RWPE1 (cell line): ENCODE measurements at regions not wholly inside any gene's neighbourhood (a gene's known extent, or its start where the extent isn't known, plus 50 kb on each side); places are given as distances from the start of the nearest gene placed in this dataset.

Experiments
- CTCF ChIA-PET: fragments of 350-600 bp; sonication (Branson Sonifier 250); formaldehyde crosslinking; extraction: SDS; loops from one replicate; lab custom pipeline; 2021; lab: Yijun Ruan, JAX
- POLR2A ChIA-PET: fragments of 400-600 bp; formaldehyde crosslinking; extraction: SDS; loops from one replicate; lab custom pipeline; 2020; ENCODE audit warnings: antibody characterized with exemption; ENCODE audit not compliant: low non-redundant PET; lab: Yijun Ruan, JAX
- DNase-seq: peaks from one replicate; pipeline ENCODE4 v3.0.0; 2012; ENCODE audit warnings: low spot score
- H3K27ac ChIP-seq: fragments of 450-650 bp; 2 replicates; pipeline ENCODE4 v1.5.1; 2017
- CTCF ChIP-seq: fragments of 450-650 bp; conservative IDR thresholded peaks from 2 replicates; pipeline ENCODE4 v1.5.1; 2017; ENCODE audit warnings: low read depth, mild to moderate bottlenecking

GRCh38 chr7:52455571-52455970 is 579.9 kb upstream of the POM121L12 start:
- ChIA-PET CTCF (no interaction called here), POLR2A (no interaction called here)
- no peak for DNase-seq
- H3K27ac ChIP-seq: no peak overlapping the region
- TF ChIP-seq CTCF: no peak

GRCh38 chr7:52450816-52451215 is 584.6 kb upstream of the POM121L12 start:
- no peak for DNase-seq
- CTCF ChIA-PET: no interaction called here
- H3K27ac ChIP-seq: no peak overlapping the region
- POLR2A ChIA-PET: no interaction called here
- no peak for TF ChIP-seq CTCF

- no peak for TF ChIP-seq CTCF
- ChIA-PET POLR2A (no interaction called here), CTCF (interaction anchor here (0.5 kb wide), 1 partner anchor 183 kb away, joined by 3 read pairs; no protein-coding TSS in a partner anchor)
- DNase-seq: no peak
- H3K27ac ChIP-seq: no peak overlapping the region
Observed at GRCh38 chr7:52447581-52448180, 587.8 kb upstream of the POM121L12 start.

- POLR2A ChIA-PET: no interaction called here
- no peak for DNase-seq
- no peak for TF ChIP-seq CTCF
- CTCF ChIA-PET: interaction anchor here (0.7 kb wide), 1 partner anchor 167 kb away, joined by 3 read pairs; no protein-coding TSS in a partner anchor
- H3K27ac ChIP-seq: no peak overlapping the region
Observed at GRCh38 chr7:52436278-52436677, 599.2 kb upstream of the POM121L12 start.

- H3K27ac ChIP-seq: no peak overlapping the region
- no peak for DNase-seq
- TF ChIP-seq CTCF: no peak
- CTCF ChIA-PET: interaction anchor here (0.7 kb wide), 1 partner anchor 59 kb away, joined by 3 read pairs; no protein-coding TSS in a partner anchor
- POLR2A ChIA-PET: no interaction called here
Observed at GRCh38 chr7:52431082-52431815, 604.2 kb upstream of the POM121L12 start.

GRCh38 chr7:52423251-52423650 is 612.2 kb upstream of the POM121L12 start:
- TF ChIP-seq CTCF: no peak
- H3K27ac ChIP-seq: no peak overlapping the region
- CTCF ChIA-PET: no interaction called here
- DNase-seq: no peak
- POLR2A ChIA-PET: no interaction called here
